ENCODE measurements at regions not wholly inside any gene's neighbourhood (a gene's known extent, or its start where the extent isn't known, plus 50 kb on each side); places are given as distances from the start of the nearest gene placed in this dataset.

DNA sequence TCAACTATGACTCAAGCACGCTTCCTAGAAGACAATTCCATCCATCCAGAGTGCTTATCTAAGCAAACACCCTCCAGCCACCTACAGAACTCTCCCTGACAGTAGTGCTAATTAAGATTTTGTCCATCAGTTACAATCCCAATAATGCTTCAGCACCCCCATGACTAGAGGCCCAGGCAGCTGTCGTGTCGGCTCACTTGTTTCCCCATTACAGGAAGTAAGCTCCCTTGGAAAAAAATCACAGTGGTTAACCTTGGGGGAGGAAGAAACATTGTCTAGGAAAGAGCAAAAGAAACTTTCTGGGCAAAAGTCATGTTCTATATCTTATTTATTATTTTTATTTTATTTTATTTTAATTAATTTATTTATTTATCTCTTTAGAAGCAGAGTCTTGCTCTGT lies 108.8 kb upstream of the LPAR1 start:
- ATAC-seq: no peak

DNA sequence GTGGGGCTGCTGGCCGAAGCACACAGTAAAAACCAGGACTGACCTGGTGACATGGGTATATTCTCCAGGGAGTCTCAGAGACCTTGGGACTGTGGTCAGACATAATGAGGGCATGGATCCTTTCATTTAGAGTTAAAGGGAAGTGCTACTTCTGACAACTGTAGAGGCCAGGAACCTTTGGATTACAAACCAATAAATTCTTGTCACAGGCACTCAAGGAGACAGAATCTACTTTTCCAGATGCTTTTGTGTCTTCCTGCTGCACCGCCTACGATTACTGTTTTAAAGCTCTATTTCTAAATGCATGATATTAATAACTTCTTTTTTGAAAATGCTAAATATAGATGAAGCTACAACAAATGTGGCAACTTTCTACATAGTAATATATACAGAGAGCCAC lies 106.5 kb upstream of the LPAR1 start:
- no peak for ATAC-seq
- TF ChIP-seq ZFP3 (CRISPR knock-in tag; IDR thresholded peaks at IDR 0.05) (no peak), ZNF70 (CRISPR knock-in tag; IDR thresholded peaks at IDR 0.05) (no peak)

More for the DNA sequence above, 108.8 kb upstream of the LPAR1 start:
- no peak for TF ChIP-seq TCF4 (CRISPR knock-in tag; IDR thresholded peaks at IDR 0.05; ENCODE audit: borderline replicate concordance)
- TF ChIP-seq ESRRG (CRISPR knock-in tag; IDR thresholded peaks at IDR 0.05): no peak
- TF ChIP-seq ZNF8 (CRISPR knock-in tag; IDR thresholded peaks at IDR 0.05): no peak
- TF ChIP-seq OSR1 (CRISPR knock-in tag; IDR thresholded peaks at IDR 0.05): no peak
- no peak for TF ChIP-seq ISL1 (CRISPR knock-in tag; IDR thresholded peaks at IDR 0.05)
- no peak for TF ChIP-seq TOX (CRISPR knock-in tag; IDR thresholded peaks at IDR 0.05; ENCODE audit: borderline replicate concordance)

DNA sequence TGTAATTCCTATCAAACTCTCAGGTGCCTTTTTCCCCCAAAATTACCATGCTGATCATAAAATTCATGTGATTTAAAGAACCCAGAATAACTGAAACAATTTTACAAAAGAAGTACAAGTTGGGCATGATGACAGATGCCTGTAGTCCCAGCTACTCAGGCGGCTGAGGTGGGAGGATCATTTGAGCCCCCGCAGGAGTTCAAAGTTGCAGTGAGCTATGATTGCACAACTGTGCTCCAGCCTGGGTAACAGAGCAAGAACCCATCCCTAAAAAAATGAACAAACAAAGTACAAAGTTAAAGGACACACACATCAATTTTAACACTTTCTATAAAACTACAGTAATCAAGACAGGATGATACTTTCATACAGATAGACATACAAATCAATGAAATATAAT lies 97.9 kb upstream of the LPAR1 start:
- TF ChIP-seq GLIS3 (CRISPR knock-in tag; IDR thresholded peaks at IDR 0.05) (no peak), ZNF565 (CRISPR knock-in tag; conservative IDR thresholded peaks at IDR 0.05; ENCODE audit: low read depth) (no peak), ZNF8 (CRISPR knock-in tag; IDR thresholded peaks at IDR 0.05) (no peak), CSDC2 (CRISPR knock-in tag; IDR thresholded peaks at IDR 0.05) (no peak), ZFP3 (CRISPR knock-in tag; IDR thresholded peaks at IDR 0.05) (no peak), SNAI2 (CRISPR knock-in tag; IDR thresholded peaks at IDR 0.05) (no peak), ISL1 (CRISPR knock-in tag; IDR thresholded peaks at IDR 0.05) (no peak), BACH2 (CRISPR knock-in tag; IDR thresholded peaks at IDR 0.05; ENCODE audit: borderline replicate concordance) (no peak), ESRRG (CRISPR knock-in tag; IDR thresholded peaks at IDR 0.05) (no peak), ZNF70 (CRISPR knock-in tag; IDR thresholded peaks at IDR 0.05) (no peak)
- TF ChIP-seq, protein P1, sequence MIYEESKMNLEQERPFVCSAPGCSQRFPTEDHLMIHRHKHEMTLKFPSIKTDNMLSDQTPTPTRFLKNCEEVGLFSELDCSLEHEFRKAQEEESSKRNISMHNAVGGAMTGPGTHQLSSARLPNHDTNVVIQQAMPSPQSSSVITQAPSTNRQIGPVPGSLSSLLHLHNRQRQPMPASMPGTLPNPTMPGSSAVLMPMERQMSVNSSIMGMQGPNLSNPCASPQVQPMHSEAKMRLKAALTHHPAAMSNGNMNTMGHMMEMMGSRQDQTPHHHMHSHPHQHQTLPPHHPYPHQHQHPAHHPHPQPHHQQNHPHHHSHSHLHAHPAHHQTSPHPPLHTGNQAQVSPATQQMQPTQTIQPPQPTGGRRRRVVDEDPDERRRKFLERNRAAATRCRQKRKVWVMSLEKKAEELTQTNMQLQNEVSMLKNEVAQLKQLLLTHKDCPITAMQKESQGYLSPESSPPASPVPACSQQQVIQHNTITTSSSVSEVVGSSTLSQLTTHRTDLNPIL (CRISPR knock-in tag; IDR thresholded peaks at IDR 0.05; ENCODE audit: low read depth): no peak
- TF ChIP-seq, protein P2, sequence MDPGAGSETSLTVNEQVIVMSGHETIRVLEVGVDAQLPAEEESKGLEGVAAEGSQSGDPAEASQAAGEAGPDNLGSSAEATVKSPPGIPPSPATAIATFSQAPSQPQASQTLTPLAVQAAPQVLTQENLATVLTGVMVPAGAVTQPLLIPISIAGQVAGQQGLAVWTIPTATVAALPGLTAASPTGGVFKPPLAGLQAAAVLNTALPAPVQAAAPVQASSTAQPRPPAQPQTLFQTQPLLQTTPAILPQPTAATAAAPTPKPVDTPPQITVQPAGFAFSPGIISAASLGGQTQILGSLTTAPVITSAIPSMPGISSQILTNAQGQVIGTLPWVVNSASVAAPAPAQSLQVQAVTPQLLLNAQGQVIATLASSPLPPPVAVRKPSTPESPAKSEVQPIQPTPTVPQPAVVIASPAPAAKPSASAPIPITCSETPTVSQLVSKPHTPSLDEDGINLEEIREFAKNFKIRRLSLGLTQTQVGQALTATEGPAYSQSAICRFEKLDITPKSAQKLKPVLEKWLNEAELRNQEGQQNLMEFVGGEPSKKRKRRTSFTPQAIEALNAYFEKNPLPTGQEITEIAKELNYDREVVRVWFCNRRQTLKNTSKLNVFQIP (CRISPR knock-in tag; IDR thresholded peaks at IDR 0.05; ENCODE audit: borderline replicate concordance, low read depth): no peak
- TF ChIP-seq, protein P3, sequence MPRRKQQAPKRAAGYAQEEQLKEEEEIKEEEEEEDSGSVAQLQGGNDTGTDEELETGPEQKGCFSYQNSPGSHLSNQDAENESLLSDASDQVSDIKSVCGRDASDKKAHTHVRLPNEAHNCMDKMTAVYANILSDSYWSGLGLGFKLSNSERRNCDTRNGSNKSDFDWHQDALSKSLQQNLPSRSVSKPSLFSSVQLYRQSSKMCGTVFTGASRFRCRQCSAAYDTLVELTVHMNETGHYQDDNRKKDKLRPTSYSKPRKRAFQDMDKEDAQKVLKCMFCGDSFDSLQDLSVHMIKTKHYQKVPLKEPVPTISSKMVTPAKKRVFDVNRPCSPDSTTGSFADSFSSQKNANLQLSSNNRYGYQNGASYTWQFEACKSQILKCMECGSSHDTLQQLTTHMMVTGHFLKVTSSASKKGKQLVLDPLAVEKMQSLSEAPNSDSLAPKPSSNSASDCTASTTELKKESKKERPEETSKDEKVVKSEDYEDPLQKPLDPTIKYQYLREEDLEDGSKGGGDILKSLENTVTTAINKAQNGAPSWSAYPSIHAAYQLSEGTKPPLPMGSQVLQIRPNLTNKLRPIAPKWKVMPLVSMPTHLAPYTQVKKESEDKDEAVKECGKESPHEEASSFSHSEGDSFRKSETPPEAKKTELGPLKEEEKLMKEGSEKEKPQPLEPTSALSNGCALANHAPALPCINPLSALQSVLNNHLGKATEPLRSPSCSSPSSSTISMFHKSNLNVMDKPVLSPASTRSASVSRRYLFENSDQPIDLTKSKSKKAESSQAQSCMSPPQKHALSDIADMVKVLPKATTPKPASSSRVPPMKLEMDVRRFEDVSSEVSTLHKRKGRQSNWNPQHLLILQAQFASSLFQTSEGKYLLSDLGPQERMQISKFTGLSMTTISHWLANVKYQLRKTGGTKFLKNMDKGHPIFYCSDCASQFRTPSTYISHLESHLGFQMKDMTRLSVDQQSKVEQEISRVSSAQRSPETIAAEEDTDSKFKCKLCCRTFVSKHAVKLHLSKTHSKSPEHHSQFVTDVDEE (CRISPR knock-in tag; IDR thresholded peaks at IDR 0.05): no peak
- ATAC-seq: no peak

DNA sequence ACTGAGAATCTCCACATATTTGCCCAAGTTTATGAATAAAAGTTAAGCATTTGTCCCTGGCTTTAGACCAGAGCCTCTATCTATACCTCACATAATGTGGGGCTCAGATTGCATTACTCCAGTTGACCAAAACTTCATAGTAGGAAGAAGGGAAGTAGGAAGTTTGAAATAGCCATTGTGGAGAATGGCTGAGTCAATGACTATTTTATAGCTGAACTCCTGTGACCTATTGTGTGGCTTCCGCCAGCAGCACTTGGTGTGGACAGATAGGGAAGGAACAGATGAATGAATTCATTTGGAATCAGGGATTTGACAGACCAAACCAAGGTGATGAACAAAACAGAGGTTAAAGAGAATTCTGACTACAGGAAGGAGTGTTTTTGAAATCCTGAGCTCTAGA lies 92.9 kb upstream of the LPAR1 start:
- ATAC-seq: no peak
- TF ChIP-seq OSR1 (CRISPR knock-in tag; IDR thresholded peaks at IDR 0.05) (no peak), ZC3H10 (CRISPR knock-in tag; IDR thresholded peaks at IDR 0.05) (no peak), ARNTL (CRISPR knock-in tag; IDR thresholded peaks at IDR 0.05; ENCODE audit: borderline replicate concordance, low read depth) (no peak), ZNF8 (CRISPR knock-in tag; IDR thresholded peaks at IDR 0.05) (no peak), CSDC2 (CRISPR knock-in tag; IDR thresholded peaks at IDR 0.05) (no peak), ESRRG (CRISPR knock-in tag; IDR thresholded peaks at IDR 0.05) (no peak), ZNF70 (CRISPR knock-in tag; IDR thresholded peaks at IDR 0.05) (no peak), TOX (CRISPR knock-in tag; IDR thresholded peaks at IDR 0.05; ENCODE audit: borderline replicate concordance) (no peak), ZFP3 (CRISPR knock-in tag; IDR thresholded peaks at IDR 0.05) (no peak), GLIS3 (CRISPR knock-in tag; IDR thresholded peaks at IDR 0.05) (no peak), BACH2 (CRISPR knock-in tag; IDR thresholded peaks at IDR 0.05; ENCODE audit: borderline replicate concordance) (no peak), TCF4 (CRISPR knock-in tag; IDR thresholded peaks at IDR 0.05; ENCODE audit: borderline replicate concordance) (no peak), ZNF565 (CRISPR knock-in tag; conservative IDR thresholded peaks at IDR 0.05; ENCODE audit: low read depth) (no peak), ZFP30 (CRISPR knock-in tag; IDR thresholded peaks at IDR 0.05) (no peak)
- TF ChIP-seq, protein P3 (CRISPR knock-in tag; IDR thresholded peaks at IDR 0.05): no peak
- TF ChIP-seq, protein P2 (CRISPR knock-in tag; IDR thresholded peaks at IDR 0.05; ENCODE audit: borderline replicate concordance, low read depth): no peak
- TF ChIP-seq, protein P1 (CRISPR knock-in tag; IDR thresholded peaks at IDR 0.05; ENCODE audit: low read depth): no peak
- TF ChIP-seq, protein P4, sequence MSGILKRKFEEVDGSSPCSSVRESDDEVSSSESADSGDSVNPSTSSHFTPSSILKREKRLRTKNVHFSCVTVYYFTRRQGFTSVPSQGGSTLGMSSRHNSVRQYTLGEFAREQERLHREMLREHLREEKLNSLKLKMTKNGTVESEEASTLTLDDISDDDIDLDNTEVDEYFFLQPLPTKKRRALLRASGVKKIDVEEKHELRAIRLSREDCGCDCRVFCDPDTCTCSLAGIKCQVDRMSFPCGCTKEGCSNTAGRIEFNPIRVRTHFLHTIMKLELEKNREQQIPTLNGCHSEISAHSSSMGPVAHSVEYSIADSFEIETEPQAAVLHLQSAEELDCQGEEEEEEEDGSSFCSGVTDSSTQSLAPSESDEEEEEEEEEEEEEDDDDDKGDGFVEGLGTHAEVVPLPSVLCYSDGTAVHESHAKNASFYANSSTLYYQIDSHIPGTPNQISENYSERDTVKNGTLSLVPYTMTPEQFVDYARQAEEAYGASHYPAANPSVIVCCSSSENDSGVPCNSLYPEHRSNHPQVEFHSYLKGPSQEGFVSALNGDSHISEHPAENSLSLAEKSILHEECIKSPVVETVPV (CRISPR knock-in tag; IDR thresholded peaks at IDR 0.05): no peak

All from SK-N-SH treated with all-trans-retinoic acid at 6 μM for 48 hours (cell line).